Prostate gland (tissue), 2 donors: ENCODE measurements at regions not wholly inside any gene's neighbourhood (a gene's known extent, or its start where the extent isn't known, plus 50 kb on each side); places are given as distances from the start of the nearest gene placed in this dataset.
"Not testable (repeated sequence)": the region's sequence is repeated elsewhere in the genome, so short reads cannot be mapped to it uniquely, and the experiment has no call there.

Source experiments
- DNase-seq: peaks from one replicate; pipeline ENCODE4 v3.0.0-alpha.2; 2019; ENCODE audit warnings: low spot score
- H3K27ac ChIP-seq, 2 donors: fragments of 200-600 bp; sonication (generic); 2 replicates each; pipeline ENCODE4 v1.5.1; 2017 to 2019
- H3K27me3 ChIP-seq: fragments of 200-600 bp; sonication (generic); replicated peaks from 2 replicates; pipeline ENCODE4 v1.5.1; 2019; ENCODE audit not compliant: insufficient read depth
- H3K36me3 ChIP-seq, 2 donors: fragments of 200-600 bp; sonication (generic); 1 replicate in 1 of 2; 2 replicates in 1 of 2; pipeline versions ENCODE4 v1.5.1 to v1.8.1; 2017 to 2019
- H3K4me1 ChIP-seq: fragments of 200-600 bp; sonication (generic); replicated peaks from 2 replicates; pipeline ENCODE4 v1.5.1; 2019
- H3K4me3 ChIP-seq, 2 donors: fragments of 200-600 bp; sonication (generic); 2 replicates each; pipeline ENCODE4 v1.5.1; 2017 to 2019
- H3K9me3 ChIP-seq: fragments of 200-600 bp; sonication (generic); 2 replicates; pipeline ENCODE4 v1.5.1; 2017
- POLR2A ChIP-seq: fragments of 450-650 bp; IDR thresholded peaks from one replicate; pipeline ENCODE4 v1.6.1; 2016; ENCODE audit warnings: antibody characterized with exemption, mild to moderate bottlenecking
- POLR2AphosphoS5 ChIP-seq: sonication (generic); formaldehyde crosslinking; IDR thresholded peaks from one replicate; pipeline ENCODE4 v1.6.1; 2017; ENCODE audit warnings: antibody characterized with exemption
- WGBS: methylation state at CpG from one replicate; pipeline ENCODE4 v1.1.5; 2018; 5-methylcytosine and 5-hydroxymethylcytosine counted together
- intact Hi-C: fragments of 100-400 bp; cut with DNase I; formaldehyde crosslinking; loops from one replicate; pipeline ENCODE4 v1.14.2; 2022
- TF ChIP-seq, protein P1 (sequence below), 4 experiments: fragments of 200-600 bp in 2 of 4; fragments of 450-650 bp in 2 of 4; sonication (generic) in 2 of 4; IDR thresholded peaks; 1 replicate in 3 of 4; 2 replicates in 1 of 4; pipeline ENCODE4 v1.5.1; 2016 to 2019; ENCODE audit warnings: antibody characterized with exemption in 4 of 4, mild to moderate bottlenecking in 2 of 4, moderate library complexity in 2 of 4

- Histone ChIP-seq H3K27ac (no peak overlapping the region), H3K9me3 (no peaks in the 10 kb centered on the region), H3K4me1 (no peaks in the 10 kb centered on the region), H3K36me3 (no peaks in the 10 kb centered on the region), H3K27me3 (no peaks in the 10 kb centered on the region), H3K4me3 (no peak overlapping the region)
- 66% methylated on average over 2 of the region's 2 CpGs for whole genome bisulfite sequencing
- TF ChIP-seq POLR2AphosphoS5 (no peak), POLR2A (no peak)
- TF ChIP-seq, protein P1, sequence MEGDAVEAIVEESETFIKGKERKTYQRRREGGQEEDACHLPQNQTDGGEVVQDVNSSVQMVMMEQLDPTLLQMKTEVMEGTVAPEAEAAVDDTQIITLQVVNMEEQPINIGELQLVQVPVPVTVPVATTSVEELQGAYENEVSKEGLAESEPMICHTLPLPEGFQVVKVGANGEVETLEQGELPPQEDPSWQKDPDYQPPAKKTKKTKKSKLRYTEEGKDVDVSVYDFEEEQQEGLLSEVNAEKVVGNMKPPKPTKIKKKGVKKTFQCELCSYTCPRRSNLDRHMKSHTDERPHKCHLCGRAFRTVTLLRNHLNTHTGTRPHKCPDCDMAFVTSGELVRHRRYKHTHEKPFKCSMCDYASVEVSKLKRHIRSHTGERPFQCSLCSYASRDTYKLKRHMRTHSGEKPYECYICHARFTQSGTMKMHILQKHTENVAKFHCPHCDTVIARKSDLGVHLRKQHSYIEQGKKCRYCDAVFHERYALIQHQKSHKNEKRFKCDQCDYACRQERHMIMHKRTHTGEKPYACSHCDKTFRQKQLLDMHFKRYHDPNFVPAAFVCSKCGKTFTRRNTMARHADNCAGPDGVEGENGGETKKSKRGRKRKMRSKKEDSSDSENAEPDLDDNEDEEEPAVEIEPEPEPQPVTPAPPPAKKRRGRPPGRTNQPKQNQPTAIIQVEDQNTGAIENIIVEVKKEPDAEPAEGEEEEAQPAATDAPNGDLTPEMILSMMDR (IDR thresholded peaks at IDR 0.05): no peak
- no peak for DNase-seq
- intact Hi-C loops: loop anchor here (5.0 to 10.0 kb wide), 2 partner anchors 182 to 1286 kb away; partner anchors contain the start of genes MECR and PTPRU
Measured at GRCh38 chr1:30520476-30520875, 202.9 kb downstream of the MATN1 start.

DNA sequence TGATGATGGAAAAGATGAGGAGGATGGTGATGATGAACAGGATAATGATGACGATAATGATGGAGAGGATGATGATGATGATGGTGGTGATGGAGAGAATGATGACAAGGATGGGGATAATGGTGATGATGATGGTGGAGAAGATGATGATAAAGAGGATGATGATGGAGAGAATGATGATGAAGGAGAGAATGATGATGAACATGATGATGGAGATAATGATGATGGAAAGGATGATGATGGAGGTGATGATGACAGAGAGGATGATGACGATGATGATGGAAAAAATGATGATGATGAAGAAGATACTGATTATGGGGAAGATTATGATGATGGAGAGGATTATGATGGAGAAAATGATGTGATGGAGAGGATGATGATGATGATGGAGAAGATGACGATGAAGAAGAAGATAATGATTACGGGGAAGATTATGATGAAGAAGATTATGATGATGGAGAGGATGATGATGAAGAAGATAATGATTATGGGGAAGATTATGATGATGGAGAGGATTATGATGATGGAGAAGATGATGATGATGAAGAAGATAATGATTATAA lies 204.1 kb downstream of the MATN1 start:
- Histone ChIP-seq H3K36me3 (no peaks in the 10 kb centered on the region), H3K4me1 (no peaks in the 10 kb centered on the region), H3K27ac (no peak overlapping the region), H3K4me3 (no peak overlapping the region), H3K27me3 (no peaks in the 10 kb centered on the region), H3K9me3 (no peaks in the 10 kb centered on the region)
- intact Hi-C loops: no loop called here
- no peak for DNase-seq
- TF ChIP-seq POLR2A (no peak), POLR2AphosphoS5 (no peak)
- TF ChIP-seq, protein P1 (IDR thresholded peaks at IDR 0.05): no peak
- WGBS: 69% methylated on average over 4 of the region's 4 CpGs

DNA sequence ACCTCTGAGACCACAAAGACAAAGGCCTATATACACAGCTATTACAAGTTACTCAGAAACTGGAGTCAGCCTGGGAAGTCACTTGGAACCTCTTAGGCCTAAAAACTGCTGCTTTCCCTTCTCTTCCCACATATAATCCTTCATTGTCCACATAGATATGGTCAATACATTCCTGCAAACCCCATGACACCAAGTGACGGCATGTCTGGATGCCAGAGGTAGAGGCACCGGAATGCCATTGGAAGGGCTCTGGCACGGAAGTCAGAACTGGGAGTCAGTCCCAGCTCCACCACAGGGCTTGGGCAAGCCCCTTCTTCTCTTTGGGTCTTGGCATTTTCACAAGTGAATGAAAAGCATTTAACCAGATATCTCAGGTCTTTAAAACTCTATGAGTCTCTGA lies 204.7 kb downstream of the MATN1 start:
- TF ChIP-seq POLR2AphosphoS5 (no peak), POLR2A (no peak)
- TF ChIP-seq, protein P1 (IDR thresholded peaks at IDR 0.05): no peak
- intact Hi-C loops: no loop called here
- no peaks in the 10 kb centered on the region for H3K4me1 ChIP-seq
- no peaks in the 10 kb centered on the region for H3K27me3 ChIP-seq
- DNase-seq: no peak
- no peak overlapping the region for H3K27ac ChIP-seq
- H3K9me3 ChIP-seq: no peaks in the 10 kb centered on the region
- 74% methylated on average over 3 of the region's 3 CpGs for WGBS
- no peaks in the 10 kb centered on the region for H3K36me3 ChIP-seq
- no peak overlapping the region for H3K4me3 ChIP-seq

DNA sequence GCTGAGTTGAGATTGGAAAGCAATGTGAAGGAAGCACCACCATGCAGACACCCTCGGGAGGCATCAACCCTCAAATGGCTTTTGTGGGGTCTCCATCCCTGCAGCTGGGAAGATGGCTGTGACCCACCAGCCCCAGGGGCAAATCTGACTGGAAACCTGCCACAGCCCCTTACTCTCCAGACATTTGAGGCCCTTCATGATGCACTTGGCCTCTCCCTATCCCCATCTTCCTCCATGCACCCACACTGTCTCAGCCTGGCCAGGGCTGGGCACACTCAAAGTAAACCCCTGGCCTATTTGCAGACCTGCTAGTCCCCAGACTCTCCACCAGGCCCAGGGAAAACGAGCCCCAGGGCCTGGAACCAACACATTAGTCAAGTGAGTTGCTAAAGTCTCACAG lies 205.2 kb downstream of the MATN1 start:
- no peak for DNase-seq

GRCh38 chr1:30517666-30518065 lies 205.7 kb downstream of the MATN1 start:
- H3K27ac ChIP-seq, intact Hi-C loops, H3K4me1 ChIP-seq, H3K4me3 ChIP-seq, H3K9me3 ChIP-seq, H3K36me3 ChIP-seq, H3K27me3 ChIP-seq, DNase-seq: not testable (repeated sequence)
- 73% methylated on average over 6 of the region's 6 CpGs for WGBS

More for the DNA sequence above, 205.2 kb downstream of the MATN1 start:
- intact Hi-C loops: no loop called here
- no peaks in the 10 kb centered on the region for H3K9me3 ChIP-seq
- H3K36me3 ChIP-seq: no peaks in the 10 kb centered on the region
- TF ChIP-seq POLR2AphosphoS5 (no peak), POLR2A (no peak)
- TF ChIP-seq, protein P1 (IDR thresholded peaks at IDR 0.05): no peak
- no peak overlapping the region for H3K4me3 ChIP-seq
- 63% methylated on average over 2 of the region's 2 CpGs for WGBS
- H3K4me1 ChIP-seq: no peaks in the 10 kb centered on the region
- H3K27ac ChIP-seq: no peak overlapping the region
- H3K27me3 ChIP-seq: no peaks in the 10 kb centered on the region

GRCh38 chr1:30517241-30517640 lies 206.1 kb downstream of the MATN1 start:
- DNase-seq, H3K27me3 ChIP-seq, H3K9me3 ChIP-seq, H3K27ac ChIP-seq, H3K4me3 ChIP-seq, H3K4me1 ChIP-seq, intact Hi-C loops, H3K36me3 ChIP-seq: not testable (repeated sequence)
- 86% methylated on average over 7 of the region's 7 CpGs for WGBS
